ENCODE measurements at regions not wholly inside any gene's neighbourhood (a gene's known extent, or its start where the extent isn't known, plus 50 kb on each side); places are given as distances from the start of the nearest gene placed in this dataset.

DNA sequence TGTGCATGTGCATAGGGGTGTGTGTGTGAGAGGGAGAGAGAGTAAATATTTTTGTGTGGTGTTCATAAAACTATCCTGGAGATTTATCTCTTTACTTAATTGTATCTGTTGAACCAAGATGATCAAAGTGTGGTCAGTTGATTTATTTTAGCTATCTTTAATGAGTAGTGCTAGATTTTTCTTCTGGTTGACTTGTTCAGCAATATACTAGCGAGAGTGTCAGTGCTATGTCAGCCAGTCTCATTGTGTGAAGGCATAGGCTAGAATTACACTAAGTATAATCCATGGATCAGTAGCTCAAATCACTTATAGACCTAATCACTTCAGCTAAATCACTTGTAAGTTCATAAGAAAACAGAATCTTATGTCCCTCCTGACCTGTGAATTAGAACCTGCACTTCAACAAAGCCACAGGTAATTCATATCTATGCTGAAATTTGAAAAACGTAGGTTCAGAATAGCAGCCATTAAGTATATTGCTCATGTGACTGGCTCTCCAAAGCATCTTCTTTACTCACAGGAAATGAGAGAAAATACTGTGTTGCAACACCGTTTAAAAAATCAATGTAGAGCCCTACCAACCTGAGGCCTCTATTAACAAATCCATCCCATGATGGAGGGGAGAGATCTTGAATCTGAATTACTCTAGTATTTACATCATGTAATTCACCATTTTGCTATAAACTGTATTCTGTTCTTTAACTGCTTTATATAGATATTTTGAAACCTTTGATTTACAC, 203.1 kb upstream of the ACTBL2 start:
- no peak overlapping the region for H3K4me2 ChIP-seq (ENCODE audit: low read length)
- no peaks in the 10 kb centered on the region for H3K36me3 ChIP-seq (ENCODE audit: low read depth, low read length)
- H2AFZ ChIP-seq (ENCODE audit: low read length), result no peak overlapping the region
- no peaks in the 10 kb centered on the region for H4K20me1 ChIP-seq (ENCODE audit: low read length)
- H3K9ac ChIP-seq (ENCODE audit: low read length), result no peak overlapping the region
- DNase-seq, result no peak
- no peak overlapping the region for H3K27ac ChIP-seq (ENCODE audit: low read length)
- peaks cover 16% of the 10 kb centered on the region for H3K4me1 ChIP-seq (ENCODE audit: insufficient read depth, low read length)
- H3K27me3 ChIP-seq (ENCODE audit: low read length), result no peaks in the 10 kb centered on the region
- H3F3A ChIP-seq (ENCODE audit: low read length, unreplicated experiment), result no peaks in the 10 kb centered on the region
- no peaks in the 10 kb centered on the region for H3K9me2 ChIP-seq (replicated peaks; ENCODE audit: low read length)
- TF ChIP-seq EZH2 (IDR thresholded peaks at IDR 0.05; ENCODE audit: low read length, unreplicated experiment) (no peak), EZH2phosphoT487 (IDR thresholded peaks at IDR 0.05; ENCODE audit: borderline replicate concordance, low read length) (no peak)
- TF ChIP-seq, protein P1, sequence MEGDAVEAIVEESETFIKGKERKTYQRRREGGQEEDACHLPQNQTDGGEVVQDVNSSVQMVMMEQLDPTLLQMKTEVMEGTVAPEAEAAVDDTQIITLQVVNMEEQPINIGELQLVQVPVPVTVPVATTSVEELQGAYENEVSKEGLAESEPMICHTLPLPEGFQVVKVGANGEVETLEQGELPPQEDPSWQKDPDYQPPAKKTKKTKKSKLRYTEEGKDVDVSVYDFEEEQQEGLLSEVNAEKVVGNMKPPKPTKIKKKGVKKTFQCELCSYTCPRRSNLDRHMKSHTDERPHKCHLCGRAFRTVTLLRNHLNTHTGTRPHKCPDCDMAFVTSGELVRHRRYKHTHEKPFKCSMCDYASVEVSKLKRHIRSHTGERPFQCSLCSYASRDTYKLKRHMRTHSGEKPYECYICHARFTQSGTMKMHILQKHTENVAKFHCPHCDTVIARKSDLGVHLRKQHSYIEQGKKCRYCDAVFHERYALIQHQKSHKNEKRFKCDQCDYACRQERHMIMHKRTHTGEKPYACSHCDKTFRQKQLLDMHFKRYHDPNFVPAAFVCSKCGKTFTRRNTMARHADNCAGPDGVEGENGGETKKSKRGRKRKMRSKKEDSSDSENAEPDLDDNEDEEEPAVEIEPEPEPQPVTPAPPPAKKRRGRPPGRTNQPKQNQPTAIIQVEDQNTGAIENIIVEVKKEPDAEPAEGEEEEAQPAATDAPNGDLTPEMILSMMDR (conservative IDR thresholded peaks at IDR 0.05; ENCODE audit: low read depth, low read length), result no peak
- no peaks in the 10 kb centered on the region for H3K79me2 ChIP-seq (ENCODE audit: low read length)
- no TSS peak for BruUV-seq (replicated peaks)
- intact Hi-C loops (cut with micrococcal nuclease), result no loop called here
- POLR2A ChIA-PET (ENCODE audit: unreplicated experiment), result no interaction called here
- no peak overlapping the region for H3K4me3 ChIP-seq (ENCODE audit: low read length)
- ATAC-seq, result no peak
- CTCF ChIA-PET, result no interaction called here
- no peaks in the 10 kb centered on the region for H3K9me3 ChIP-seq (ENCODE audit: low read length)

DNA sequence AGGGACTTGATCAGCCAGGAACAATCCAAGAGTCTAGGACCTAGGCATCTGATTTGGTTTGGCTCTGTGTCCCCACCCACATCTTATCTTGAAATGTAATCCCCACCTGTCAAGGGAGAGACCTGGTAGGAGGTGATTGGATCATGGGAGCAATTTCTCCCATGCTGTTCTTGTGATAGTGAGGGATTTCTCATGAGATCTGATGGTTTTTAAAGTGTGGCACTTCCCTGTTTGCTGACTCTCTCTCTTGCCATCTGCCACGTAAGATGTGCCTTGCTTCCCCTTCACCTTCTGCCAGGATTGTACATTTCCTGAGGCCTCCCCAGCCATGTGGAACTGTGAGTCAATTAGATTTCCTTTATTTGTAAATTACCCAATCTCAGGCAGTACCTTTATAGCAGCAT, 201.7 kb upstream of the ACTBL2 start:
- ChIA-PET CTCF (no interaction called here), POLR2A (ENCODE audit: unreplicated experiment) (no interaction called here)
- ATAC-seq, result no peak
- H3K27me3 ChIP-seq (ENCODE audit: low read length), result no peaks in the 10 kb centered on the region
- no peaks in the 10 kb centered on the region for H3K36me3 ChIP-seq (ENCODE audit: low read depth, low read length)
- no peaks in the 10 kb centered on the region for H3K9me3 ChIP-seq (ENCODE audit: low read length)
- no peaks in the 10 kb centered on the region for H4K20me1 ChIP-seq (ENCODE audit: low read length)
- H3F3A ChIP-seq (ENCODE audit: low read length, unreplicated experiment), result no peaks in the 10 kb centered on the region
- intact Hi-C loops (cut with micrococcal nuclease), result no loop called here
- H3K4me2 ChIP-seq (ENCODE audit: low read length), result no peak overlapping the region
- peaks cover 16% of the 10 kb centered on the region for H3K4me1 ChIP-seq (ENCODE audit: insufficient read depth, low read length)
- H3K27ac ChIP-seq (ENCODE audit: low read length), result no peak overlapping the region
- H3K9me2 ChIP-seq (replicated peaks; ENCODE audit: low read length), result no peaks in the 10 kb centered on the region
- no peak overlapping the region for H2AFZ ChIP-seq (ENCODE audit: low read length)
- H3K4me3 ChIP-seq (ENCODE audit: low read length), result no peak overlapping the region
- TF ChIP-seq EZH2phosphoT487 (IDR thresholded peaks at IDR 0.05; ENCODE audit: borderline replicate concordance, low read length) (no peak), EZH2 (IDR thresholded peaks at IDR 0.05; ENCODE audit: low read length, unreplicated experiment) (no peak)
- TF ChIP-seq, protein P1 (conservative IDR thresholded peaks at IDR 0.05; ENCODE audit: low read depth, low read length), result no peak
- H3K79me2 ChIP-seq (ENCODE audit: low read length), result no peaks in the 10 kb centered on the region
- DNase-seq, result no peak
- no TSS peak for BruUV-seq (replicated peaks)
- no peak overlapping the region for H3K9ac ChIP-seq (ENCODE audit: low read length)

GRCh38 chr5:57683036-57683630, 200.5 kb upstream of the ACTBL2 start:
- Histone ChIP-seq H3K9ac (ENCODE audit: low read length) (no peak overlapping the region), H3K4me2 (ENCODE audit: low read length) (no peak overlapping the region), H2AFZ (ENCODE audit: low read length) (no peak overlapping the region), H3K27me3 (ENCODE audit: low read length) (no peaks in the 10 kb centered on the region), H3K27ac (ENCODE audit: low read length) (peak overlapping the region; percentile 53; the same call in 1 of the 2 replicates), H3K9me3 (ENCODE audit: low read length) (no peaks in the 10 kb centered on the region), H3K79me2 (ENCODE audit: low read length) (no peaks in the 10 kb centered on the region), H4K20me1 (ENCODE audit: low read length) (no peaks in the 10 kb centered on the region), H3K9me2 (replicated peaks; ENCODE audit: low read length) (no peaks in the 10 kb centered on the region), H3K36me3 (ENCODE audit: low read depth, low read length) (no peaks in the 10 kb centered on the region), H3K4me1 (ENCODE audit: insufficient read depth, low read length) (peaks cover 16% of the 10 kb centered on the region), H3F3A (ENCODE audit: low read length, unreplicated experiment) (no peaks in the 10 kb centered on the region), H3K4me3 (ENCODE audit: low read length) (no peak overlapping the region)
- intact Hi-C loops (cut with micrococcal nuclease), result no loop called here
- BruUV-seq (replicated peaks), result no TSS peak
- CTCF ChIA-PET, result no interaction called here
- POLR2A ChIA-PET (ENCODE audit: unreplicated experiment), result no interaction called here
- DNase-seq, result no peak
- no peak for ATAC-seq
- no peak for TF ChIP-seq EZH2phosphoT487 (IDR thresholded peaks at IDR 0.05; ENCODE audit: borderline replicate concordance, low read length)
- no peak for TF ChIP-seq EZH2 (IDR thresholded peaks at IDR 0.05; ENCODE audit: low read length, unreplicated experiment)
- TF ChIP-seq, protein P1 (conservative IDR thresholded peaks at IDR 0.05; ENCODE audit: low read depth, low read length), result no peak

All from PC-3 (cell line).